NCI-H82 (cell line): ENCODE measurements at regions not wholly inside any gene's neighbourhood (a gene's known extent, or its start where the extent isn't known, plus 50 kb on each side); places are given as distances from the start of the nearest gene placed in this dataset.
A peak's percentile ranks its signal among the peaks of the same experiment; 100 is the strongest.
"Not testable (repeated sequence)": the region's sequence is repeated elsewhere in the genome, so short reads cannot be mapped to it uniquely, and the experiment has no call there.

Experiments
- DNase-seq: peaks from one replicate; lab custom pipeline; 2025; lab: John Stamatoyannopoulos, UW

DNA sequence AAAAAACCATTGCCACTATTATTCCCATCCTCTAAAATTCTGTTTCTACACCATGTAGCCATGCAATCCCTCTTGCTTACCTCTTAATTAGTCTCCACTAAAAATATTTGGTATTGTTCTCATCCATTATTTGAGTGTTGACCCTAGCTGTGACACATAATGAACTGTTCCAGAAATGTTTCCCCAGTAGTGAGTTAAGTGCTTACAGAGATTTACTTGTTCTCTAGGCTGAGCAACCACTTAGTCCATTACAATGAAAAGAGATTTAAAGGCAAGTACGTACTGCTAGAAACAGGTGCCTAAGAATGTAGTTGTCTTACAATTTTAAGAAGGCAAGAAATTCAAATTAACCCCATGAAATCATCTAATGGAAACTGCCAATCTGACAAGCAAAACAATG lies 112.7 kb upstream of the PTPN13 start:
- DNase-seq = no peak

DNA sequence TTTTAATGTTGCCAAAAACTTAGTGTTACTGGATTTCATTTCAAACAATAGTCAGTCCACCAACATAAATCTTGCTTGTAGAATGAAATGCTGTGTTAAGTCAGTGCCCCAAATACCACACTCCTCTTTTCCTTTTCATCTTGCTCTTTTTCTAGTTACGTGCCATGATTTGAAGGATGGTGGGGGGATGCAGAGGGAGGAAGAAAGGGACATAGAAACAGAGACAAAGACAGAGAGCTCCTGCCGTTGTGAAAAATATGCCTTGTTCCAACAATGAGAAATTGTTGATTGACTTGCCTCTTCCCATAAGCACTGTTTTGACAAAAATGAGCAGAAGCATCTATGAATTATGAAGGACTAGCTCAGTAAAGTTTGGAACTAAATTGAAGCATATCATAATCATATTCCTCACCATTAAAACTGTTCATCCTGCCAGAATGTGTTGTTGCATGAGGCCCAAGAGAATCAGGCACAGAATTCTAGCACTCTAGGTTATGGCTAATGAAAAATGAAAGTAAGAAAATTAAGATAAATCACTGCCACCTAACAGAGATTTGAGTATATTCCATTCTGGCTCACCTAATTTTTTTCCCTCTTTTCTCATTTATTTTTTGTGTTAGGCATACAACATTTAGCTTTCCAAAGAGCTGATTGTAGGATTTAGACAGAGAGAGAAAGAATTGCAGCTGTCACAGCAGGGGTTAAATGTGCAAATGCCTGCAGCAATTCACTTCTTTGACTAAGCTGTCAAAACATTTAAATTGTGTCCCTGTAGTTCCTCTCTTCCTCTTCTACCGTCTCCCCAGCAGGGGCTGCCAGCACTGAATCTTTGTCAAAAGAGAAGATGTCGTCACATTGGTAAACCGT lies 111.6 kb upstream of the PTPN13 start:
- peak; percentile 24 for DNase-seq

DNA sequence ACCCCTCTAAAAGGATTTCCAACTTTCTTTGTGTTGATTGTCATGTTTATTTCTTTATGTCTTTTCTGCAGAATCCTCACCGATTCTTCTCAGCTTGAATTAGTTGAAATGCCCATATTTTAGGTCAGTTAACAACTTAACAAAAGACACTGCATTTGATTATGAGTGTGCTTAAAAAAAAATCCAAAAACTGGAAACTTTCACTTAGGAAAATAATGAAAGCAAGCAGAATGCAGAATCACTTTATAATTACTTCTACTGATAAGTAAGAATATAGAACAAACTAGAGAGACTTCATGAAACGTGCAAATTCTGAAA lies 111.0 kb upstream of the PTPN13 start:
- no peak for DNase-seq

DNA sequence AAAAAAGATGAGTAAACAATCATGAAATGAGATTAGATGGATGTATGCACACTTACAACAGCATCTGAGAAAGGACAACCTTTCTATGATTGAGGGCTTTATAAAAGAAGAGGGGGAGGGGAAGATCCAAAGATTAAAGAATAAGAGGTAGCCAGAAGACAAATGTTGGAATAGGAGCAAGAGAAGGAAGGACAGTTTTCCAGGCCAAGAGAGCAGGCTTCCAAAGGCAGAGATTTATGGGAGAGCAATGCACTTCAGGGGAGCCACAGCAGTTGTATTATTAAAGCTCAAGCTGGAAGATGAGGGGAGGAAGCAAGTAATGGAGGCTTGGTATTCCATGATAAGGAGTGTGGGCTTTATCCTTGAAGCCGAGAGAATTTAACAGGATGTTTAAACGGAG lies 110.3 kb upstream of the PTPN13 start:
- DNase-seq = no peak

DNA sequence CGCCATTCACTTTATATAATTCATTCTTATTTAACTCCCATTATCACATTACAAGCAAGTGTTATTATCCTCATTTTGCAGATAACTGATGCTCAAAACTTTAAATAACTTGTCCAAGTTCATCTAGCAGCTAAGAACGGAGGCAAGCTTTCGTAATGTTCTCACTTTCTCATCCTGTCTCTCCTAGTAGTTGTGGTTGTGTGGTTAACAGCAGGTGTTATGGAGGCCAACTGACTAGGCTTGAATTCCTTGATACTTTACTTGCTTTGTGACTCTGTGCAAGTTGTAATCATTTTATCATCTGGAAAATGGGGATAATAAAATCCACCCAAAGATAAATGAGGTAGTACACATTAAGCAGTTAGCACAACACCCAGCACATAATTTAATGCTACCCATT lies 109.9 kb upstream of the PTPN13 start:
- DNase-seq = no peak

DNA sequence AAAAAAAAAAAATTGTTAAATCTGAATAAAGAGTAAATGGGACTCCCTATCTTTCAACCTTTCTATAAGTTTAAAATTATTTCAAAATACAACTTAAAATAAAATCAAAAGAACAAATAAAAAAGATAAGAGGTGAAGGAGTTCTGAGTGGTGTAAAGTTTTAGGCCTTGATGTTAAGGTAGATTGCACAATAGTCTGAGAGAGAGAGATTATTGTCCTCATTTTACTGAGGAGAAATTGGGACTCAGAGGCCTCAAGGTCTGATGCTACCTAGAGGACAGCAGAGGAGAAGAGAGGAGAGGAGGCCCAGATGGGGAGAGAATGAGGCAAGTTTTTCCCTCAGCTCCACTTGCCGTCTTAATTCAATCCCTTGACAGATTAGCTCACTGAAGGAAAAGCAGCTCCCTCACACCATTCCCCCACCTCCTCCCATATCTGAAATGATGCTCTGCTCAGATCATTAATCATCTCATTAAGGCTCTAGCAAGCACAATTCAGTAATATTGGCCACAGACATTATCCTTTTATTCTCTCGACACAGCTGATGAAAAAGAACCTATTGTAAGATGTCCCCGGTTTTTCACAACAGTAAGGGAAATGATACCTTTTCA lies 106.3 kb upstream of the PTPN13 start:
- DNase-seq = peak; percentile 55

DNA sequence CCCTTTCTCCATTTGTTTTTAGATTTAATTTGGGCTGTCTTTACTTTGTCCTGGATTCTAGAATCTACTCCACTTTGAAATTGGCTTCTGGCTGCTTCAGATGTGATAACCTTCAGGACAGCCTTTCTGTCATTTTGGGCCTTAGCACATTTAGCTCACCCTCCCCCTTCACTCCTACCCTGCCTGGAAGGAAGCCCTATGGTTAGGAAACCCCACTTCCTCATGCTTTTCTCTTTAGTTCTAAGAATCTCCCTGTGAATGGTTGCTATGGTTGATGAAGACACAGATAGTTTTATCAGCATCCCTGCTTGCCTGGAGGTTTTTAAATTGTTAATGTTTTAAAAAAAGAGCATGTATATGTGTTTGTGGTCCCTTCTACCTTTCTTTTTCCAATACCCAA lies 100.7 kb upstream of the PTPN13 start:
- no peak for DNase-seq

DNA sequence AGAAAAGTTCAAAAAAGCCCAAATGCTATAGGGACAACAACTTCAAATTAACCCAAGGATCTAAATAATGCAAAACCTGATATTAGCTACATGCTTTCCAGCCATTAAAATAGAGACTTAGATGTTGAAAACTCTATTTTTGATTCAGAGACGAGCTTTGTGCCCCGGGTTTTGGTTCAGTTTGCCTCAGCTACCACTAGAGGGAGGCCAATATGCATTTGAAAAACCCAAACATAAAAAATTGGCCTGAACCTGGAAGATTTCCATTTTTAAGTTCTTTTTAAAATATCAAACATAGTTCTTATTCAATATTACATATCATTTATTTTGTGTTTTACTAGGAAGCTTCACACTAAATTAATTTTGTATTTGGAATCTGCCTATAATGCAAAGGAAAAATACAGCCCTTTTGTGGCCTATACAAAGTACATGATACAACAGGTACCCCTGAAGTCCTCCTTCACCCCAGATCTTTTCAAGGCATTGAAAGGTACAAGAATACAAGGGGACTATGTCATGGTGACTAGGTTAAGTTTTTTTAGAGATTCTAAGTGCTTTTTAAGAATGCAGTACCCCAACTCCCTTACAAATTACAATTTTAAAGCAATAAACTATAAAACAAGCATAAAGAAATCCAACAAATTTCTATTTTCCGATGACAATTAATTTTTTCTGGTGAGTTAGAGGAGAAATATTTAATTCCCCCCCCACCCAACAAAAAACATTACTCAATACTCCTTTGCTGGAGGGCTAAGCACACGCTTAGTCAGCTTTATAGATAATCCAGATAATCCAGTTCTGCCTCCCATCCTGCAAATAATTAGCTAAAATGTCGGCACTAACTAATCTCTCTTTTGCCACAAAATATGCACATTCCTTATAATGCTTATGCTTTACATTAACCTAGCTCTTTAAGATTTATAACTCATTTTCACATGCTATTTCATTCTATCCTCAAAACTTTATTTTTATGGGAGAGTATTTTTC lies 97.7 kb upstream of the PTPN13 start:
- peak; percentile 82 for DNase-seq

DNA sequence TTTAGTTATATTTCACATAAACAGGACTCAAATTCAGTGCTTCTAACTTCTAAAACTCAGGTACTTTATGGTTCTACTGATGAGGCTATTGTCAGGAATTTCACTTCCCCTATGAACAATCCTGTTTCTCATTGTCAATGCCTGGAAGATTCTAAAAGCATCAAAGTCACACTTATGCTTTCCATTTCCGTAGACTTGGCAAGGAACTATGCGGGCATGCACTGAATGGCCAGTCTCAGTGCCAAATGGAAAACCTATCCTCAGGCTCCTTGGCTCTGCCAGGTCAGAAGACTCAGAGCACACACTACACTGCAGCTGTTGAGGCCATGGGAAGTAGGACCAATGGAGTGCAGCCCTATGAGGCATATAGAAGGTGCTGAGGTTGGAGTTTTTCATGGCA lies 97.0 kb upstream of the PTPN13 start:
- peak; percentile 42 for DNase-seq

DNA sequence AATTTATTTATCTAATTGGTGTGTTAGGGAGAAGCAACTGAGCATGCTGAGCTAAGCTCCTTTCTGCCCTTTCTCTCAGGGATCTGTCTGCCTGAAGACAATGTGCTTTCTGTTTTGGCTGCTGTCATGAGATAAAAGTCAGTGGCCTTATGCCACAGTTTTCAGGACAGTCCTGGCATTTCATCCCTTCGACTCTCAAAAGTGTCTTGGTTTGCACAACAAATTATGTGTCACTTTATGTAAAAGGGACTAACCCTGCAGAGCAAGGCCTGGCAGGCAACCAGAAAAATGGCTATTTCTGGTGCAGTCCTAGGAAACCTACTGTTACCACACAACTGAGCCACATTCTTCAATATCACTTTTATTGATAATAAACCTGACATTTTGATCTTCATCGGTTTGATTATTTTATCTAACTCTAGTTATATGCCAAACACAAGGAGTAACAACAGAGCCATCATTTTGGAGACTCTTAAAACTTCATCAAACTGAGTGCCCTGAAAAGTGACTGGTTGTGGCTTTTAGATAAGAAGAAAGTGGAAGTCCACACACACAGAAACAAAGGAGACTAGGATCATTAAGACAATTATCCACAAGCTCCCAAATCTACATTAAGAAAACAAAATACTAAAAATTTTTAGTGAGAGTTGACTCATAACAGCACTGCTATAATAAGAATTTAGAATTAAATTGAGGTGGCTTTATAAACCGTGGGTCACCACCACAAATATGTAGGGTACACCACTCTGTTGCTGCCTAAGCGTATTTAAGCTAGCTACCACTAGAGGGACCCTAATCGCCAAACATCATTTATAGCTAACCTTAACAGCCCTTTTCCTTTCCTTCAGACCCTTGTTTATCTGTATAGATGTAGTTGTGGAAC lies 95.9 kb upstream of the PTPN13 start:
- peak; percentile 82 for DNase-seq

DNA sequence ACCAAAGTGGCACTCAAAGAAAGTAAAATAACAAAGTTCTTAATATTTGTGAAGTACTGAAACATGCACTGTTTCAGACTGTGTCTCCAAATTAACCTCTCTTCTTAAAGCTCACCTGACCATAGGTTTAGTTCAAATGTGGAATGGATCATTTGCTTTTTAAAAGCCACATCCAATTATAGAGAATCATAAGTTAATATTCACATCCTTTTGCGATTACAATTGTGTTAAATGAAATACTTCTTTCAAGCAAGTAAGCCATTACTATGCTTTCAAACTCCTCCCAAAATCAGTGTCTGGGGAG lies 95.3 kb upstream of the PTPN13 start:
- no peak for DNase-seq

DNA sequence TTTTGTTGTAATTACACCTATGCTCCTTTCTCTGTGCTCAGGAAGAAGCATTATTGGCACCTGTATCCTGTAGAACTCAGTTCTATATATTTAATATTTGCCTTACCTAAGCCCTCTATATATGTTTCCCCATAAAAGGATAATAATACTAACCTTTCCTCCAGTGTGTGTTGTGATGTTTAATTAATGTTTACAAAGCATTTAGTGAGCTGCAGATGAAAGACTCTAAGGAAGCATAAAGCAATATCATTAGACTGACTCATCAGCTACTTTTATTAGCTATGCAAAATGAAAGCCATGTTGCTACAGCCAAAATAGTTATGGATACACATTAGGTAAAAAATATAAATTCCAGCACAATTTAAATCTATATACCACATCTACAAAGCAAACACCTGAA lies 93.6 kb upstream of the PTPN13 start:
- no peak for DNase-seq

DNA sequence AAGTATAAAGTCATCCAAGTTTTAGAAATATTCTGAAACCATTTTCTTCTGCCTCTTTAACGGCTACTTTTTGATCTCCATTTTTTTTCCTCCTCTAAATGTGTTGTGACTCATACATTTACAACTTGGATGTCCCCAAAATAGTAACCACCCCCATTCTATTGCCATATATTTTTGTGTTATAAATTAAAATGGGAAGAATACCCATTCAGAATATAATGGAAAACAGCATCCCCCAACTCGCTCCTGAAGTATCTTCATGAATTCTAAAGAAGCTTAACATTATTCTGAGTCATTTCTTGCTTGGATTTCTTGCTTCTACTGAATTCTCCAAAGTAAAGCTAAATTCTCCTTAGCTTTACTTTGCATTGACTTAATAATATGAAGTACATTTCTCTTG lies 92.0 kb upstream of the PTPN13 start:
- DNase-seq = no peak

DNA sequence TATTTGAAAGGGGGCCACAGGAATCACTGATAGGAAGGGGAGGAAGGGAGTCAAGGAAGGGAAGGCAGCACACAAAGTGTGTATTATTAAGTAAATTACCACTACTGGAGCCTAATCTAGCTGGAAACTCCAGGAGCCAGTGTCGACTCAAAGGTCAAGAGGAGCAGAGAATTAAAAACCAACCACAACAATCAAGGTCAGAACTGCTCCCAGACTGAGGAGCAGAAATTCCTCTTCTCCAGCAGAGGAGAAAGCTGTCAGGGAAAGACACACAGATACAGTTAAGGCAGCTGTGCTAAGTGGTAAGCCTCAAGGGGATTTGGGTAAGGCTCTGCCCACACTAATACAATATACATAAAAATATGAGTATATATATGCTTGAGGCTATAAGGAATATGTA lies 87.5 kb upstream of the PTPN13 start:
- peak; percentile 33 for DNase-seq

DNA sequence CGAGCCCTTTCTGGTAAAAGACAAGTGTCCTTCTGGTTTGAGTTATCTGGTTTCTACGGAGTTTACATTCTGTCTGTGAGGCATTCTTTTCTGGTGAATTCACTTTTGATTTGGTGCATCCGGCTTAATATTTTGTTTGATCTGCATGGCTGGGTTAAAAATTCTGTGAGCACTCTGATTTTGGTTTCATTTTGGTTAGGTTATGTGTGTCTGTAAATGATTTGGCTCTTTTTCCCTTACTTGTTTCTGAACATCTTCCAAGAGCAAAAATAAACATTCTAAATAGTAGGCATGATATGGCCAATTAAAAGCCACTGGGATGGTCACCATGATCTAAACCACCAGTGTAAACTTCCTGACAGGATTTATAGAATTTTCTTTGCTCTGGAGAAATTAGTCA lies 85.7 kb upstream of the PTPN13 start:
- DNase-seq = no peak

DNA sequence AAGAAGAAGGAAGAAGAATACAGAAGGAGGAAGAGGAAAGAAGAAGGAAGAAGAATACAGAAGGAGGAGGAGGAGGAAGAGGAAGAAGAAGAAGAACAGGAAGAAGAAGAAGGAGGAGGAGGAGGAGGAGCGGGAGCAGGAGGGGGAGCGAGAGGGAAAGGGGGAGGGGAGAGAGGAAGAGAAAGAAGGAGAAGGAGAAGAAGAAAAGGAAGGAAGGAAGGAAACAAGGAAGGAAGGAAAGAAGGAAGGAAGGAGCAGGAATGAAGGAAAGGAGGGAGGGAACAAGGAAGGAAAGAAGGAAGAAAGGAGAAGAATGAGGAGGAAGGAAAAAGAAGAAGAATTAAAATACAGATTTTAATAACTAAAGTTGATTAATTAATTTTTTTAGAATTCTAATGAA lies 82.5 kb upstream of the PTPN13 start:
- DNase-seq = no peak

DNA sequence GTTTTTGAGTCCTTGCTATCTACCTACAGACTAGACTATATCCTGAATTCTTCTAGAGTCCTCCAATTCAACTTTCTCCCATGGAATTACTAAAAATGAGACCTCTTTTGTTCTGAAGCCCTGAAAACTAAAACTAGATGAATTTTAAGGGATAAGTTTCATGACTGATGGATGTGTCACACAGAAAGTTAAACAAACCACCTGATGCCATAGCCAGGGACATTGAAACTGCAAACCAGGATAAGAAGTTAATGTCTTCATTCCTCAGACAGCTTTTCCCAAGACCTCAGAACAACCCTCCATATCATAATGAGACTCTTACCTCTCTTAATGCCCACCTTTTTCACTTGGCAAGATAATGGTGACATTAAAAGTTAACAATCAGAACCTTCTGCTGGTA lies 81.5 kb upstream of the PTPN13 start:
- no peak for DNase-seq

DNA sequence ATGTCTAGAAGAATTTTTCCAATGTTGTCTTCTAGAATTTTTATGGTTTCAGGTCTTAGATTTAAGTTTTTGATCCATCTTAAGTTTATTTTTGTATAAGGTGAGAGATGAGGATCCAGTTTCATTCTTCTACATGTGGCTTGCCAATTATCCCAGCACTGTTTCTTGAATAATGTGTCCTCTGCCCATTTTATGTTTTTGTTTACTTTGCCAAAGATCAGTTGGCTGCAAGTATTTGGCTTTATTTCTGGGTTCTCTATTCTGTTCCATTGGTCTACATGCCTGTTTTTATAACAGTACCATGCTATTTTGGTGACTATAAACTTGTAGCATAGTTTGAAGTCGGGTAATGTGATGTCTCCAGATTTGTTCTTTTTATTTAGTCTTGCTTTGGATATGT lies 78.2 kb upstream of the PTPN13 start:
- DNase-seq = not testable (repeated sequence)

DNA sequence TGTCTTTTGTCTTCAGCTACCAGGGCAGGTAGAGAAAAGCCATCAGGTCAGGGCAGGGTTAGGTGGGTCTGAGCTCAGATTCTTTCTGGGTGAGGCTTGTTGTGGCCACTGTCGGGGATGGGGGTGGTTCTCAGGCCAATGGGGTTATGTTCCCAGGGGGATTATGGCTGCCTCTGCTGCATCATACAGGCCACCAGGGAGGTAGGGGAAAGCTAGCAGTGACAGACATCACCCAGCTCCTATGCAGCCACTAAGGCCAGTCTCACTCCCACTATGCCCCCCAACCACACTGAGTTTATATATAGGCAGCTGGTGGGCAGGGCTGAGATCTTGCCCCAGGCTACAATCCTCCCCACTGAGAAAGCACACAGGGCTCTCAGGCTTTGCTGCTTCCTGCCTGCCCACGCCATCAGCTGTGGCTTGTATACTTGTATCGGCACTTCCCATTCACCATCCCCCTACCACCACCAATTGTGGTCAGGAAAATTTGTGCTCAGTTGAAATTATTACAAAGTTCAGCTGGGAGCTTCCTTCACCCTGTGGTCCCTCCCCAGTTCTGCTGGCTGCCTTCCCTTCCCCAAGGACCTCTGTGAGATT lies 72.6 kb upstream of the PTPN13 start:
- DNase-seq = no peak

DNA sequence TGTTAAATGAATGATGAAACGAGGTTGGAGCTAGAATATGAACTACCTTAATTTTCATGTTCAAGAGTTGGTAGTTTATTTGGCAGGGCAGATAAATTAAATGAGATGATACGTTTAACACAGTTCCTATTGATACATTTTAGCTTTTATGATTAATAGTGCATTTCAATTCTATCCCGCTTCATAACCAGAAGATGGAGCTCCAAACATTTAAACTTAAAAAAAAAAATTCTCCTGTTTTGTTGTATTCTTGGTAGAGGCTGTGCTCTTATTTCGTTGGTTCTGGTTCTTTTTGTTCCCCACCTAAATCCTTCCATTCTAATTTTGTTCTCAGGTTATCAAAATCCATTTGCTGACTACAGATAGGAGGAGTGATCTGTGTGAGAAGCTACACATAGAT lies 71.8 kb upstream of the PTPN13 start:
- no peak for DNase-seq

DNA sequence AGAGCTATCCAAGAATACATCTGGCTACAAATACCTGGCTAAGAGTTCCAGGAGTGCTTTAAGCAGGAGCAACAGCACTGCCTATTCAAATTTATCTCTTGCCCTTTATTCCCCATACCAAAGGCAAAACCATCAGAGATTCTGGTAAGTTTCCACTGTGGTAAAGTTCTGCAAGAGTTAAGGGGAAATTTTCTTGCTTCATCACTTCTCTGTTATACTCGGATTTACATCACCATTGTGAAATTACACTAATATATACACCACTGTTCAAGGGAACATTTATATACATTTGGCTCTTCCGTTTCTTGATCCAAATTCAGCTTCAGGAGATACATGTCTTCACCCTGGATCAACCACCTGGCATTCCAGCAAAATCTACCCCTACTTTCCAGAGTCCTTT lies 70.8 kb upstream of the PTPN13 start:
- DNase-seq = no peak

DNA sequence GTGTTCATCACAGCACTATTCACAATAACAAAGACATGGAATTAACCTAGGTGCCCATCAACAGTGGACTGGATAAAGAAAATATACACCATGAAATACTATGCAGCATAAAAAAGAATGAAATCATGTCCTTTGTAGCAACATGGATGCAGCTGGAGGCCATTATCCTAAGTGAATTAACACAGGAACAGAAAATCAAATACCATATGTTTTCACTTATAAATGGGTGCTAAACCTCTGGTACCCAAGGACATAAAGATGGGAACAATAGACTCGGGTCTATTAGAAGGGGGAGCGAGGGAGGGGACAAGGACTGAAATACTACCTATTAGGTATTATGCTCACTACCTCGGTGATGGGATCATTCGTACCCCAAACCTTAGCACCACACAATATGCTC lies 66.4 kb upstream of the PTPN13 start:
- DNase-seq = not testable (repeated sequence)
